ENCODE measurements at regions not wholly inside any gene's neighbourhood (a gene's known extent, or its start where the extent isn't known, plus 50 kb on each side); places are given as distances from the start of the nearest gene placed in this dataset.
"Not testable (repeated sequence)": the region's sequence is repeated elsewhere in the genome, so short reads cannot be mapped to it uniquely, and the experiment has no call there.

DNA sequence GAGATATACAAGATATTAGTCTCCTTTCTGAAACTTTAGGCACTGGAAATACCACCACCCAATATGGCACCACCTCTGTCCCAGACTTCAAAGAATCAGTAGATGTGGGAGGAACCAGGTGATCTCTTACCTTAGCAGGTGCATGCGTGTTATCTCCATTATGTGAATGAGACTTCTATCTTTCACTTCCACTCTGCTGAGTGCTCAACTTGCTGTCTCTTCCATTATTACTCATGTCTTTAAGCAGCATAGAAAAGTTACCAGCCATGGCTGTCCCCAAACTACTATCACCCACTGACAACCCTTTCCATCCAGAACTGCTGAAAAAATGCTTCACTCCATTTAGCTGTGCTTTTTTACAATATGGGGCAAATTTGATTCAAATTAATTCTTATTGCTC is 101.5 kb upstream of the PRSS1 start:
- H3K4me1 ChIP-seq (ENCODE audit: insufficient read depth, low read length) = peaks cover 9% of the 10 kb centered on the region
- no peaks in the 10 kb centered on the region for H3K9me3 ChIP-seq (ENCODE audit: low read depth, low read length)
- peaks cover 12% of the 10 kb centered on the region for H3K27me3 ChIP-seq (ENCODE audit: insufficient read depth, low read length)
- H3K4me3 ChIP-seq (ENCODE audit: low read length) = no peak overlapping the region

DNA sequence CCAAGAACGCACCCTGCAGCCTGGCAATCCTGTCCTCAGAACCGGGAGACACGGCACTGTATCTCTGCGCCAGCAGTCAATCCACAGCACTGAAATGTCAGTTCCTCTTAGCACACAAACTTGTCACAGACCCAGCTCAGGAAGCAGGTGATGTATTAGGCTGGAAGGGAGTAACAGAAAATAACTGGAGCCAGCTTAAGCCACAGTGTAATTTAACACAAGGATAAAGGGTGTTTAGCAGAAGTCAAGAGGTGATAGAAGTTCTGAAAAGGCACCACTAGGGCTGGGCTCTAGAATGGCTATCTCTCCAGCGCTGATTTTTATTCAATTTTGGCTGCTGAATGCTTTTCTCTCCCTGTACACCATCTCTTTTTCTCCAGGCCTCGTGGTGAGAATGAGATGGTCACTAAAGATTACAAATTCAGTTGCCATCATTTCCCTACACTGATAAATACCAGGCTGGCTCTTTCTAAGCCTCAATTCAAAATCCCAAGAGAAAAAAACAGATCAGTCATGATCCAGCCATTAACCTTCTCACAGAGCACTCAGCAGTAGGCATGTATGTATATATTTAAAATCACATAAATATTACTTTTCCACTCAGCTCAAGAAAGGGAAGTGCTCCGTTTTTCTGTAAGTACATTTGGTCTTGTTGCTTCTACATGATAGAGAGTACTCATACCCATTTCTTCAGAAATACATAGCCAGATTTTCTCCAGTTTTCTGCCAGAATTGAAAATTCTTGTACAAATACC is 102.7 kb upstream of the PRSS1 start:
- Histone ChIP-seq H3K27me3 (ENCODE audit: insufficient read depth, low read length) (peaks cover 12% of the 10 kb centered on the region), H3K9me3 (ENCODE audit: low read depth, low read length) (no peaks in the 10 kb centered on the region), H3K4me1 (ENCODE audit: insufficient read depth, low read length) (peaks cover 9% of the 10 kb centered on the region), H3K4me3 (ENCODE audit: low read length) (no peak overlapping the region)

DNA sequence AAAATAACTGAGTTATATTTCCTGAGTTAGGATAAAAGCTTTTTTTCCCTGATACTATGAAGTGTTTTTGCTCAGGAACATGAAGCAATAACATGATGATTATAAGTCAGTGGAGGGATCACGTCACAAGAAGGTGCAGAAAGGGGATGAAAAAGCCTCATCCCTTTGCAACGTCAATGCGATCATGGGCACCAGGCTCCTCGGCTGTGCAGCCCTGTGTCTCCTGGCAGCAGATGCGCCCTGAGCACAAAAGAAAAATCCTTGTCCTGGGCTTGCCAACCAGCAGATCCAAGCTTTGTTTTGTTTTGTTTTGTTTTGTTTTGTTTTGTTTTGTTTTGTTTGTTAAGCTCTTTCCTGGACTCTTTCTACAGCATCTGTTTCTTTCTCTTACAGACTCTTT is 103.5 kb upstream of the PRSS1 start:
- Histone ChIP-seq H3K4me3 (ENCODE audit: low read length) (no peak overlapping the region), H3K27me3 (ENCODE audit: insufficient read depth, low read length) (peaks cover 12% of the 10 kb centered on the region), H3K4me1 (ENCODE audit: insufficient read depth, low read length) (peaks cover 9% of the 10 kb centered on the region), H3K9me3 (ENCODE audit: low read depth, low read length) (no peaks in the 10 kb centered on the region)

DNA sequence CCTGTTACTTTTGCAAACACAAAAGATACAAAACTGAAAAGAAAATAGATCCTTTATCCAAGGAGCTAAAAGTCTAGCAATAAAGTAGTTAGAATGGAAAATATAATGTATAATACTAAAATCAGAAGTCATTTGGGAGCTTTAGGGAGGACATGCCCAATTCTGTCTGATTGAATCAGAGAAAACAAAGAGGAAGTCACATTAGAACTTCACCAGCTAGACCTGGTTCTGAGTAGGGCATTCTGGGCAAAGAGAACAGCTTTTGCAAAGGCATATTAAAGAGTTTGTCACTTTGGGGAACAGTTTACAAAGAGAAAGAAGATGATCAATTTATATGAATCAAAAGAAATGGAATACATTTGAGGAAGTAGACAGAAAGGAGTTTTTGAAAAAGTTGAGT is 107.0 kb upstream of the PRSS1 start:
- no peaks in the 10 kb centered on the region for H3K9me3 ChIP-seq (ENCODE audit: low read depth, low read length)
- peaks cover 9% of the 10 kb centered on the region for H3K4me1 ChIP-seq (ENCODE audit: insufficient read depth, low read length)
- no peak overlapping the region for H3K4me3 ChIP-seq (ENCODE audit: low read length)
- peaks cover 12% of the 10 kb centered on the region for H3K27me3 ChIP-seq (ENCODE audit: insufficient read depth, low read length)

DNA sequence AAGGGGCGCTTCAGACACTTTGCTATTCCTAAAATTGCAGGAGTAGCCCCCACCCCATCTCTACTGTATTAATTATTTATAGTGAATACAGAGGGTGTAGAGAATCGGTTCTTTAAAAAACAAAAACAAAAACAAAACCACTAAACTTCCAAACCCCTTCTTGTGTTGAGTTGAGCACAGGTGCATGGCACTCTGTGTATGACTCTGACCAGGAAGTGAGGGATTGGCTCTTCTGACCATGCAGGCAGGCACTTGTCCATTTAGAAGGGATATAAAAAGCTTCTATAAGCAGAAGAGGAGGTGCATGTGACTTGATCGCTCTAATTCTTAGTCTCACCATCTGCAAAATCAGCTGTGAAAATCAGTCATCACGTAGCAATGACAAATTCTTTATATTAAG is 108.0 kb upstream of the PRSS1 start:
- peaks cover 12% of the 10 kb centered on the region for H3K27me3 ChIP-seq (ENCODE audit: insufficient read depth, low read length)
- H3K4me1 ChIP-seq (ENCODE audit: insufficient read depth, low read length); H3K4me3 ChIP-seq (ENCODE audit: low read length); H3K9me3 ChIP-seq (ENCODE audit: low read depth, low read length): not testable (repeated sequence)

DNA sequence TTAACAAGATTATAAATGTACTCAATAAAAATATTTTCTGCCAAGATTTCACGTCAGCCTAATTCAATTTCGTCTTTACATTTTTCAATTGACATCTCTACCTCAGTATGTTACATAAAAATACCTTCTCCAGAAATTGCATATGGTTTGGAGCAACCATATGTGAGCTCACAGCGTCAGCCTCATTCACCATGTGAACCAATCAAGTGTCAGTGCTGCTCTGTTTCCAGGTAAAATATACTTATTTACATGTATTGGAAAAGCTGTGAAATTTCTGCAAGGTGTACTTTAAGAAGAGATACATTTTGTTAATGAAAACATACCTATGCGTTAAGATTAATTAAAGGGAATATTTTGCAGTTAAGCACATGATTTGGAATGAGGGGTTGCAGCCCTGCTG is 110.7 kb upstream of the PRSS1 start:
- Histone ChIP-seq H3K4me3 (ENCODE audit: low read length) (no peak overlapping the region), H3K27me3 (ENCODE audit: insufficient read depth, low read length) (no peaks in the 10 kb centered on the region), H3K9me3 (ENCODE audit: low read depth, low read length) (no peaks in the 10 kb centered on the region), H3K4me1 (ENCODE audit: insufficient read depth, low read length) (no peaks in the 10 kb centered on the region)

DNA sequence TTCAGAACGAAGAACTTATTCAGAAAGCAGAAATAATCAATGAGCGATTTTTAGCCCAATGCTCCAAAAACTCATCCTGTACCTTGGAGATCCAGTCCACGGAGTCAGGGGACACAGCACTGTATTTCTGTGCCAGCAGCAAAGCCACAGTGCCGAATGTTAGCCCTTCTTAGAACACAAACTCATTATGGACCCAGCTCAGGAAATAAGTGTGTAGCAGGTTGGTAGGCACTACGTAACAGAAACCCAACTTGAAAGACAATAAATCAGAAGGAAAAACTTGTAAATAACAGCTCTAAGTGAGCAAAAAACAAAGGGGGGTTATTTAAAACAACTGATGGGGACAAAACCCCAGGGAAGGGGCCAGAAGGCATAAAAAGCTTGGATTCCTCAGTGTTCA is 112.0 kb upstream of the PRSS1 start:
- Histone ChIP-seq H3K9me3 (ENCODE audit: low read depth, low read length) (no peaks in the 10 kb centered on the region), H3K27me3 (ENCODE audit: insufficient read depth, low read length) (peaks cover under 1% of the 10 kb centered on the region), H3K4me3 (ENCODE audit: low read length) (no peak overlapping the region), H3K4me1 (ENCODE audit: insufficient read depth, low read length) (no peaks in the 10 kb centered on the region)

DNA sequence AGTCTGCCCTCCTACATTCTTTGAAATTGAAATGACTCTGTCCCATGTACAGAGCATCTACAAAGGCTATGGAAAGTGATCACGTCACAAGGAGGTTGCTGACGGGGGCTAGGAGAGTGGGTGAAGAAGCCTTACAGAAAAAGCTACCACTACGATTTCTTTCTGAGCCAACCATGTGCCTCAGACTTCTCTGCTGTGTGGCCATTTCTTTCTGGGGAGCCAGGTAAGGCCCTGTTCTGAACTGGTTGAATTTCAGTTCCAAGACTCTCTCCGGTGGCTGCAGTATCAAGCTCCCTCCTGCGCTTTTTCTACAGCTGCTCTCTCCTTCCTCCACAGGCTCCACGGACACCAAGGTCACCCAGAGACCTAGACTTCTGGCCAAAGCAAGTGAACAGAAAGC is 112.5 kb upstream of the PRSS1 start:
- Histone ChIP-seq H3K27me3 (ENCODE audit: insufficient read depth, low read length) (peaks cover 3% of the 10 kb centered on the region), H3K4me1 (ENCODE audit: insufficient read depth, low read length) (no peaks in the 10 kb centered on the region), H3K9me3 (ENCODE audit: low read depth, low read length) (no peaks in the 10 kb centered on the region), H3K4me3 (ENCODE audit: low read length) (no peak overlapping the region)

DNA sequence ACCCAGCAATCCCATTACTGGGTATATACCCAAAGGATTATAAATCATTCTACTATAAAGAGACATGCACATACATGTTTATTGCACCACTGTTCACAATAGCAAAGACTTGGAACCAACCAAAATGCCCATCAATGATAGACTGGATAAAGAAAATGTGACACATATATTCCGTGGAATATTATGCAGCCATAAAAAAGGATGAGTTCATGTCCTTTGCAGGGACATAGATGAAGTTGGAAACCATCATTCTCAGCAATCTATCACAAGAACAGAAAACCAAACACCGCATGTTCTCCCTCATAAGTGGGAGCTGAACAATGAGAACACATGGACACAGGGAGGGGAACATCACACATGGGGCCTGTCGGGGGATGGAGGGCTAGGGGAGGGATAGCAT is 113.2 kb upstream of the PRSS1 start:
- H3K4me1 ChIP-seq (ENCODE audit: insufficient read depth, low read length); H3K9me3 ChIP-seq (ENCODE audit: low read depth, low read length); H3K4me3 ChIP-seq (ENCODE audit: low read length); H3K27me3 ChIP-seq (ENCODE audit: insufficient read depth, low read length): not testable (repeated sequence)

DNA sequence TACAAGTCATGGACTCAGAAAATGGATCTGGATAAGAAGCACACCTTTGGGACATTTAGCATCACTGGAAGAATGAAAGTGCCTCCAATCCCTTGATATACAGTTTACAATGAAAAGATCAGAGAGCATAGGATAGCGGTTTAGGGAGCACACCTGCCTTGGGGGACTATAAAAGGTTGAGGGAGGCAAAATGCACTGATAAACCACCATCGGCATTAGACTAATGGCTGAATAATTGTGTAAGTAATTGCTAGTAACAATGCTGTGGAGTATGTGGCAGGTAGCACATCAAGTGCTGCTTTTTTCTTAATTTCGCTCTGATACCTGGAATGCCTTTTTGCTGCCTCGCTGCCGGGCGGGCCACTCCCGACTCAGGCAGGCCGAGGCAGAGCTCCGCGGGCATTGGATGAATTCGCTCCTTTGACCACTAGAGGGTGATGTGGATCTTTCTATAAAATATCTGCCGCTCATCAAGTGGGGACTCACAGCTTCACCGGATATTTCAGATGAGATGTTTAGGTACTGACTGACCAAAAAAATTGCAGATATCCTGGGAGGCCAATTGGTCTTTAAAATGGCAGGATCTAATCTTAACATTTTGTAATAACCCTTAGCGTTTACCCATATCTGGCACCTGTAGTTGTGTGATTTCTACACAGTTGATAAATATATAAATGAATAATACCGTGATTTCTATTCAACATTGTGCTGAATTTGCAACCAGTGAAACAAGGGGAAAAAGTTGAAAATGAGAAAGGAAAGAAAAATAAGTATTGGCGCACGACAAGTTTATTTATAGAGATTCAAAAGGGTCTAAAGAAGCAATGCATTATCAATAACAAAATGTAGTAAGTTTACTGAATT is 116.8 kb upstream of the PRSS1 start:
- H3K4me1 ChIP-seq (ENCODE audit: insufficient read depth, low read length) = no peaks in the 10 kb centered on the region
- H3K4me3 ChIP-seq (ENCODE audit: low read length) = no peak overlapping the region
- no peaks in the 10 kb centered on the region for H3K9me3 ChIP-seq (ENCODE audit: low read depth, low read length)
- peaks cover 3% of the 10 kb centered on the region for H3K27me3 ChIP-seq (ENCODE audit: insufficient read depth, low read length)

DNA sequence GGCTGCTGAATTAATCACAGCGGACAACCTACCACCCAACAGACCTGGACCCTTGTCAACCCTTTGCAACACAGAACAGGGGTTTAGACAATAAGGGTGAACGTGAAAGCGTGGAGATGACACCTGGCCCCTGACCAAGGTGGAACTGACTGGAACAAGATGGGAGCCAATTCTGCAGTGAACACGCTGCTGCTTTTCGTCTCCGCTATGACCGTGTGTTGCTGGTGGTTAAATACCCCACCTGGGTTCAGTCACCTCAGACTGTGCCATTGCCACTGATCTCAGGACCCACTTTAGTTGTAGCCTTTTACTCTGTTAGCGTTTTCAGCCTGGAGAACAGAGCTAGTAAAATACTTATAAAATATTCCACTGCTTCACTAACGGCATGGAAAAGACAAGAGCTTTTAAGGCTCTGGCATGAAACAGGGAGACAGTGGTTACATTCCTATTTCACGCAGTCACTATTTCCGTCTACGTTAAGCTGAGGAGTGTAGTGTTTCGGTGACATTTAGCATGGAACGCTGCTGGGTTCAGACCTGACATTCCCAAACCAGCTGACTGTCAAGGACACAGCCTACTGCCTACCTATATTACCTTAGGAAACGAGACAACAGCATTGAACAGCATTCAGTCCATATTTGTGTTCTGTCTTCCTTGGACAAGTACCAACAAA is 119.5 kb upstream of the PRSS1 start:
- H3K27me3 ChIP-seq (ENCODE audit: insufficient read depth, low read length) = peaks cover 3% of the 10 kb centered on the region
- no peak overlapping the region for H3K4me3 ChIP-seq (ENCODE audit: low read length)
- no peaks in the 10 kb centered on the region for H3K9me3 ChIP-seq (ENCODE audit: low read depth, low read length)
- no peaks in the 10 kb centered on the region for H3K4me1 ChIP-seq (ENCODE audit: insufficient read depth, low read length)

DNA sequence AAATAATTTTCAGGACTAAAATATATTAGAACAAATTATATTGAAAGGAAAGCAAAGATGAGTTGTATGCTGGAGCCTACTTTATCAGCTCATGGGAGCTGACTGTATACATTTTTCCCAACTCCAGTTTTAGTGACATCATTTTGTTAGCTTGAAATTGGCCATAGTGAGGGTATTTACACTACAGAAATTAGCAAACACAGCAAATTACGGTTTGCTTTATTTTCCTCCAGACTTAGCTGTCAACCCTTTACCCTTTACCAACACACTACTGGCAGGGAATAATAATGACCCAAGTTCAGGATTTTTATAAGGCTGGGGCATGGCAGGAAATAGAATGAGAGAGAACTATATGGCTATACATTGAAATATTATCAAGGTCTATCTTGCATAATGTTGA is 120.3 kb upstream of the PRSS1 start:
- Histone ChIP-seq H3K4me3 (ENCODE audit: low read length) (no peak overlapping the region), H3K27me3 (ENCODE audit: insufficient read depth, low read length) (peaks cover 3% of the 10 kb centered on the region), H3K9me3 (ENCODE audit: low read depth, low read length) (no peaks in the 10 kb centered on the region), H3K4me1 (ENCODE audit: insufficient read depth, low read length) (no peaks in the 10 kb centered on the region)

DNA sequence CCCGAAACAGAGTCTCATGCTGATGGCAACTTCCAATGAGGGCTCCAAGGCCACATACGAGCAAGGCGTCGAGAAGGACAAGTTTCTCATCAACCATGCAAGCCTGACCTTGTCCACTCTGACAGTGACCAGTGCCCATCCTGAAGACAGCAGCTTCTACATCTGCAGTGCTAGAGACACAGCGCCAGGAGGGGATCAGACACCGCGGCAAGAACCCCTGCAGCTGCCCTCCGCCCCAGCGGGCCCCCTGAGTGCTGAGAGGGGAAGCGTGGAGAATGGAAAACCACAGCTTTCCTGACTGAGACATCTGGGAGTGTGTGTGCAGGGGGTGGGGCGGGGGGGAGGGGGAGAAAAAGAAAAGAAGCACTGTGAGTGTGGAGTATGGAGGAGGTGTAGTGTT is 122.0 kb upstream of the PRSS1 start:
- H3K9me3 ChIP-seq (ENCODE audit: low read depth, low read length); H3K4me3 ChIP-seq (ENCODE audit: low read length); H3K27me3 ChIP-seq (ENCODE audit: insufficient read depth, low read length); H3K4me1 ChIP-seq (ENCODE audit: insufficient read depth, low read length): not testable (repeated sequence)

DNA sequence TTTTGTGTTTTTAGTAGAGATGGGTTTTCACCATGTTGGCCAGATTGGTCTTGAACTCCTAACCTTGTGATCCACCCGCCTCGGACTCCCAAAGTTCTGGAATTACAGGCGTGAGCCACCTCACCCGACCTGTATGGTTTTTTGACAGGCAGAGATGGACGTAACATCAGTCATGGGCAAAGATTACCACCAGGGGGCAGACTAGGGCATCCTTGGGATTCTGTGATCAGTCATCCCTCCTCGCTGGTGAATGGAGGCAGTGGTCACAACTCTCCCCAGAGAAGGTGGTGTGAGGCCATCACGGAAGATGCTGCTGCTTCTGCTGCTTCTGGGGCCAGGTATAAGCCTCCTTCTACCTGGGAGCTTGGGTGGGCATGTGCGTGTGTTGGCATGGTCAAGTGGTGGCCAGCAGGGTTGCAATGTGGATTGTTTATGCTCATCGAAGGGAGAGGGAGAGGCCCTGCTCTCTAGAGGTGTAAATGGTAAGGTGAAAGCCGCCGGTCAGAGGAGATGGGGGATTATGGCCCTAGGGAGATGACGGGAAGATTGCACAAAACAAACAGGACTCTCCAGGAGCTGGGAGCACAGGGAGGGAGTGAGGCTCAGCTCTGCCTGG is 122.7 kb upstream of the PRSS1 start:
- H3K27me3 ChIP-seq (ENCODE audit: insufficient read depth, low read length) = no peaks in the 10 kb centered on the region

DNA sequence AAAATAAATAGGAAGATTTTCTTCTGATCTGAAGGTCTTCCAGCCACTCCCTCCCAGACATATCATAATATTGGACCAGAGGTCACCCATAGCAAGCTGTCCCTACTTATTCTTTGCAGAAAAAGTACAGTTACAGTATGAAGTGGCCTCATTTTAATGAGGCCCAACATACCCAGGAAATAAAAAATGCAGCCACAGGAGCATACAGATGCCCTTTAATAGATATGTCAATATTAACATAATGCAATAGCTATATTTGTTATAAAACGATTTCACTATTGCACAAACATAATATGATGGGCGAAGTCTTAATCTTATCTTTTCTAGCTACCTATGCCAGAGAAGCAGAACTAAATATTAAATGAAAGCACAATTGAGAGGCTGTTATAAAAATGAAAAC is 124.1 kb upstream of the PRSS1 start:
- not testable (repeated sequence) for H3K27me3 ChIP-seq (ENCODE audit: insufficient read depth, low read length); H3K9me3 ChIP-seq (ENCODE audit: low read depth, low read length); H3K4me1 ChIP-seq (ENCODE audit: insufficient read depth, low read length); H3K4me3 ChIP-seq (ENCODE audit: low read length)

More for the DNA sequence above, 122.7 kb upstream of the PRSS1 start:
- no peaks in the 10 kb centered on the region for H3K9me3 ChIP-seq (ENCODE audit: low read depth, low read length)
- H3K4me3 ChIP-seq (ENCODE audit: low read length) = no peak overlapping the region
- H3K4me1 ChIP-seq (ENCODE audit: insufficient read depth, low read length) = no peaks in the 10 kb centered on the region

Measured in mononuclear cell (primary cell).